ENCODE measurements at regions not wholly inside any gene's neighbourhood (a gene's known extent, or its start where the extent isn't known, plus 50 kb on each side); places are given as distances from the start of the nearest gene placed in this dataset.

DNA sequence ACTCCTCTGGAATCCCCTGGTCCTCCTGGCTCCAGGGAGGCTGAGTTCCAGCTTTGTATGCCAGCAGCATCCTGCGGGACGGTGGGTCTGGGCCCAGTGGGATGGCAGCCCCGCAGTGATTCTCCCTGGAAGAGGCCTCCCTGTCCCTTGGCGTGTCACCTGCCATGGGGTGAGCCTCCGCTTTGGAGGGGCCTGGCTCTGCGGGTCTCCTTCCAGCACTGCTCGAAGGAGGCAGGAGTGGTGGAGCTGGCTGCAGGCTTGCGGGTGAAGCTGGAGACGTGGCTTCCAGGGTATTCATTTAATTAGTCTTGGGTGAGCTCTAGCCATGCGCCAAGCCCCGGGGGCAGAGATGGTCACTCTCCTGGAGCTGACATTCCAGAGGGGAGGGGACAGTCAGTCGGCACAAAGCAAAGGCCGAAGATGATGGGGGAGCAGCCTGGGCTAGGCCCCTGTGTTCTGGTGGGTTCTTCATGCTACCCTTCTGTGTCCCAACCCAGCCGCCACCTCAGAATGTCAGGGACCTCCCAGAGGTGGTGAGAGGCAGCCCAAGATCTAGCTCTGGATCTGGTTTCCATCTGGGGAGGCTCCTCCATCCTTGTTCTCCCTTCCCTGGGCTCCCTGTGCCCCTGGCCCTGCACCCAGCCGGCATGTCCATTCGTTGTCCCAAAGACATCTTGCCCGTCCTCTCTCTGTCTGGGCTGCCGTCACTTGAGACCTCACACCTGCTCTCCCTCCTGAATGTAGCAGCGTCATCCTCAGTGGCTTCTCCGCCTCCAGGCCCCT lies 1332.5 kb downstream of the BRD1 start:
- H3K27ac ChIP-seq (ENCODE audit: low read length), result no peak overlapping the region
- H3K9me3 ChIP-seq (ENCODE audit: control insufficient read depth in 2 of 2, low read length in 2 of 2), result no peaks in the 10 kb centered on the region
- no peaks in the 10 kb centered on the region for H3K36me3 ChIP-seq (ENCODE audit: control insufficient read depth in 2 of 2, insufficient read depth in 2 of 2, low read length in 2 of 2)
- H3K4me3 ChIP-seq (ENCODE audit: low read length in 2 of 2), result no peak overlapping the region
- H3K9ac ChIP-seq (ENCODE audit: low read length in 2 of 2), result no peak overlapping the region
- H3K4me1 ChIP-seq (ENCODE audit: control insufficient read depth, insufficient read depth, low read length), result peaks cover 3% of the 10 kb centered on the region
- peaks cover 17 to 21% of the 10 kb centered on the region in 2 donors for H3K27me3 ChIP-seq (ENCODE audit: control insufficient read depth in 1 of 2, insufficient read depth in 2 of 2, low read length in 2 of 2)

DNA sequence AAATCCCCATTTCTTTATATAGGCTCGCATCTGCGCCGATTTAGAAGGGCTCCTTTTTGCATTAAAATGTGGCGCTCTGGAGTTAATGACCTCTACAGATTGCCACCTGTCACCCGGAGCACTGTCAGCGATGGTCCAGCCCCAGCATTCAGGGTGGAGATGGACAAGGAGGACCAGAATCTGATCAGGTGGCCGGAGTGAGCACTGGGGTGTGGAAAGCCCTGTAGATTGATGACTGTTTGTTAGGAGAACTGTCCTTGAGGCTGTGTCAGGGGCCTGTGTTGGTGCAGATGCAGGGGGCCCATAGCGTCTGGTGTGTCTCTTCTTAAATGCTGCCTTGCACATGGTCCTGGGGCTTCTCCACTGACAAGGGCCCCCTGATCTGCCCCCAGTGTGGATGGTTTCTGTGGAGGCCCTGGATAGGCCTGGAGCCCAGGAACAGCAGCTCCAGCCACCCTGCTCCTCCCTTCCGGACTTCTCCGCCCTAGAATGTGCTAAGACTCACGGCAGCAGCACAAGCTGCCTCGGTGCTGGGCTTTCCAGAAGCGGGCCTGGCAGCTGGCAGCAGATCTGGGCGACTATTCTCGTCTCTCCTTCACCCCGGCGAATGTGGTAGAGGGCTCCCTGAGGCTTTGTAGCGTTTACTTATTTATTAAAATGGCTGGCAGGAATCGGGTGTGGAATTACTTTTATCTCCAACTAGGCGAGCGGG lies 1333.3 kb downstream of the BRD1 start:
- no peak overlapping the region for H3K9ac ChIP-seq (ENCODE audit: low read length in 2 of 2)
- no peaks in the 10 kb centered on the region for H3K36me3 ChIP-seq (ENCODE audit: control insufficient read depth in 2 of 2, insufficient read depth in 2 of 2, low read length in 2 of 2)
- H3K4me1 ChIP-seq (ENCODE audit: control insufficient read depth, insufficient read depth, low read length), result peaks cover 10% of the 10 kb centered on the region
- peaks cover 21 to 24% of the 10 kb centered on the region in 2 donors for H3K27me3 ChIP-seq (ENCODE audit: control insufficient read depth in 1 of 2, insufficient read depth in 2 of 2, low read length in 2 of 2)
- H3K9me3 ChIP-seq (ENCODE audit: control insufficient read depth in 2 of 2, low read length in 2 of 2), result no peaks in the 10 kb centered on the region
- H3K27ac ChIP-seq (ENCODE audit: low read length), result no peak overlapping the region
- H3K4me3 ChIP-seq (ENCODE audit: low read length in 2 of 2), result no peak overlapping the region

DNA sequence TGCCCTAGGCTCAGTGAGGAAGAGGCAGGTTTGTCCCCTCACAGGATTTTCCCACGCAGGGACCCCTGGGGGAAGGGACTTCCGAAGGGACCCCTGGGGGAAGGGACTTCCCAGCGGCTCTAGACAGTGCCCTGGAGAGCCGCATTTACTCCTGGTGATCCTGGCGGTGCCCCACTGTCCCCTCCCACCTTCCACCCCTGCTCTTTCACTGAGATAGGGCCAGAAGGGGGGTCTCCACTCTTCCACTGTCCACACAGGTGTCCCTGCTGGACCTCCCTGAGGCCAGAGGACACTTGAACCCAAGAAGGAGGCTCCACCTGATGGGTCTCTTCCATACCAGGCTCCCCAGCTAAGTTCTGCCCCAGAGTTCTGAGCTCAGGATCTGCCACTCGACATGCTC lies 1333.9 kb downstream of the BRD1 start:
- H3K9me3 ChIP-seq (ENCODE audit: control insufficient read depth in 2 of 2, low read length in 2 of 2), result no peaks in the 10 kb centered on the region
- no peak overlapping the region for H3K27ac ChIP-seq (ENCODE audit: low read length)
- H3K4me1 ChIP-seq (ENCODE audit: control insufficient read depth, insufficient read depth, low read length), result peaks cover 10% of the 10 kb centered on the region
- H3K36me3 ChIP-seq (ENCODE audit: control insufficient read depth in 2 of 2, insufficient read depth in 2 of 2, low read length in 2 of 2), result no peaks in the 10 kb centered on the region
- no peak overlapping the region for H3K9ac ChIP-seq (ENCODE audit: low read length in 2 of 2)
- no peak overlapping the region for H3K4me3 ChIP-seq (ENCODE audit: low read length in 2 of 2)
- peaks cover 23 to 28% of the 10 kb centered on the region in 2 donors for H3K27me3 ChIP-seq (ENCODE audit: control insufficient read depth in 1 of 2, insufficient read depth in 2 of 2, low read length in 2 of 2)

DNA sequence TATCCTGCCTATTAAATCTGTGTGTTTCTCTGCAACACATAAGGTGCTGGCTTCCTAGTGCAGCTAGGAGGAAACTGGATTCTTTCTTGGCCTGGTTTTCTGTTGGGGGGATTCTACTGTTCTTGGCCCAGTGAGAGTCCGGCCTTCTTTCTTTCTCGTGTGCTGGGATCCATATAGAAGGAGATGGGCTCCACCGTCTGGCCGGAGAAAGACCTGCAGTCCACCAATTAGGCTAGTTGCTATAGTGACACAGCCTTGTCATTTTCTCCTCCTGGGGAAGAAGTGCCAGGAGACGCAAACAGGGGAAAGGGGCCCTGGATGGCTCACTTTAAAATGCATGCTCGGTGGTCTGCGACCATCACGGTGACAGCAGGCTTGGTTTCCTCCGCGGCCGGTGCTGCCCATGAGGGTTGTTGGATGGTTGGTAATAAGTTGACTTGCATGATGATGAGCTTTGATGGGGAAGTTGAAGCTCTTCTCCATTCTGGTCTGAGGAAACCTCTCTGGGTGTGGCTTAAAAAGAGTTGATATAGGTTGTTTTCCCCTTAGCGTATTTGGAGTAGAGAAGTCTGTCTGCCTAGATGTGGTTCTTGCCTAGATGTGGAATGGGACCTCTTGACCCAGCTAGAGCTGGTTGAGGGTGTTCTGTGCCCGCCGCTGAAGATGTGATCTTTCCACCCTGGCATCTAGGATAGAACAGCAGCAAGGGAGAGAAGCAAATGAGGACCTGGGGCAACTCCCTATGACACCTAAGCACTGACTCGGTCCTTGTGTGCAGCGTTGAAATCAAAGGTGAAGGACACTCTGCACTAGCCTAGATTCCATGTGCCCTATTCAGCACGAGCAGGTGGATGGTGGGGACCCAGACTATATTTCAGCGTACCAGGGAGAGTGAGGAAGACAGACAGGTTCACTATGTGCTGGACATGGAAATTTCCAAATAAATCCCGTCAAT lies 1335.0 kb downstream of the BRD1 start:
- Histone ChIP-seq H3K4me1 (ENCODE audit: control insufficient read depth, insufficient read depth, low read length) (peaks cover 10% of the 10 kb centered on the region), H3K27ac (ENCODE audit: low read length) (no peak overlapping the region), H3K27me3 (ENCODE audit: control insufficient read depth in 1 of 2, insufficient read depth in 2 of 2, low read length in 2 of 2) (peaks cover 32 to 39% of the 10 kb centered on the region in 2 donors), H3K4me3 (ENCODE audit: low read length in 2 of 2) (no peak overlapping the region), H3K9me3 (ENCODE audit: control insufficient read depth in 2 of 2, low read length in 2 of 2) (no peaks in the 10 kb centered on the region), H3K36me3 (ENCODE audit: control insufficient read depth in 2 of 2, insufficient read depth in 2 of 2, low read length in 2 of 2) (no peaks in the 10 kb centered on the region), H3K9ac (ENCODE audit: low read length in 2 of 2) (no peak overlapping the region)

DNA sequence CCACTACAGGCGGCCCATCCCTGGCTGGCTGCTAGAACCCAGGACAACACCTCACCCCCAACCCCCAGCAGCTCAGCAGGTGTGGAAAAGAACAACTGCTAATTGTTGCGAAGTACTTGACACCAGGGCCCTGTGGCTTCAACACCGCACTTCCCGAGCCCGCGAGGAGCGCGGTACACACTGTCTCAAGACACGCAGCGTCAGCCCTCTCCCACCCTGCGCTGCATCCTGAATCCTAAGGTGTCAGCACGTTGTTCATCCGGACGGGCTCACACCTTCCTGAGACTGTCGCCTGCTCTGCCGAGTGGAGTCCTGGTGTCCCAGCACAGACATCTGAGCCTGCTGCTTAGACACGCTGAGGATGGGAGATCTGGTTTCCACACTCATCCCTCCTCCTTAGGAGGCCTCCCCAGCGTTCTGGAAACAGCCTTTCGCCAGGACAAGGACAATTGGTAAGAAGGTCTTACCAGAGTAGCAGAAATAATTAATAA lies 1336.2 kb downstream of the BRD1 start:
- no peak overlapping the region for H3K27ac ChIP-seq (ENCODE audit: low read length)
- H3K9me3 ChIP-seq (ENCODE audit: control insufficient read depth in 2 of 2, low read length in 2 of 2), result no peaks in the 10 kb centered on the region
- H3K9ac ChIP-seq (ENCODE audit: low read length in 2 of 2), result no peak overlapping the region
- no peaks in the 10 kb centered on the region for H3K36me3 ChIP-seq (ENCODE audit: control insufficient read depth in 2 of 2, insufficient read depth in 2 of 2, low read length in 2 of 2)
- H3K27me3 ChIP-seq (ENCODE audit: control insufficient read depth in 1 of 2, insufficient read depth in 2 of 2, low read length in 2 of 2), result peaks cover 42 to 48% of the 10 kb centered on the region in 2 donors
- peaks cover 10% of the 10 kb centered on the region for H3K4me1 ChIP-seq (ENCODE audit: control insufficient read depth, insufficient read depth, low read length)
- no peak overlapping the region for H3K4me3 ChIP-seq (ENCODE audit: low read length in 2 of 2)

DNA sequence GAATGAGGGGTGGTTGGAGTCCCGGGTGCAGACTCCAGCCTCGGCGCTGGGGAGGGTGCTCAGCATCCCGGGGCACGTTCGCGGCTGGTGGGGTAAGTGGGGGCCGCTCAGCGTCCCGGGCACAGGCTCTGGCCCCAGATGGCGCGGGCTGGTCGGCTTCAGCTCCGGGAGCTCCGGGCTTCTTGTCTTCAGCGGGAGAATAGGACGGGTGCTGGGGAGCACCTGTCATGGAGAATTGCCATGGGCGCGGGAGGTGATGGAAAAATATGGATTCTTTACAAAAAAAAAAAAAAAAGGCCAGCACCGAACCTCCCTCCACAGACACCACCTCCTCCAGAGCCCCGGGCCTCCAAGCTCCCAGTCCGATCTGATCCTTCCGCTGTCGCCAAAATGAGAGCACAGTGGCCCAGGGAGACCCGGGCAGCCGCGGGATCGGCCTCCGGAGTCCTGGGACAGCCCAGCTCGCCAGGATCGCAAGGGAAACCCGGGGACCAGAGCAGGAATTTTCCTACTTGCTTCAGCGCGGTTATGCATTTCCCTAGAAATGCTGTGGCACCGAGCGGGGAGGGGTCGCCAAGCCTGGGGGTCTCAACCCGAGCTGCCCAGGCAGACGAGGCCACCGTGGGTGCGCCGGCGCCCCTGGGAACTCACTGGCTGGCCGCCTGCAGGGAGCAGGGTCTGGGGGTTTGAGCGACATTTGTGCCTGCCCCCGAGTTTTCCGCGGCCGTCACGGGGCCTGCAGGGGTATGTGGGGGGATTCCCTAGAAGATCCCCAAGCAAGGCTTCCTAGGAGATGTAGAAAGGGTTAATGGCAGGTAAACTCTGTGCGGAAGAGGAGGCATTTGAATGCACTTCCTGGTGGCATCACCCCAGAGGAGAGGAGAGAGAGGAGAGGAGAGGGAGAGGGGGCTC lies 1336.9 kb downstream of the BRD1 start:
- H3K4me1 ChIP-seq (ENCODE audit: control insufficient read depth, insufficient read depth, low read length), result peaks cover 10% of the 10 kb centered on the region
- no peaks in the 10 kb centered on the region for H3K9me3 ChIP-seq (ENCODE audit: control insufficient read depth in 2 of 2, low read length in 2 of 2)
- no peak overlapping the region for H3K27ac ChIP-seq (ENCODE audit: low read length)
- H3K36me3 ChIP-seq (ENCODE audit: control insufficient read depth in 2 of 2, insufficient read depth in 2 of 2, low read length in 2 of 2), result no peaks in the 10 kb centered on the region
- H3K9ac ChIP-seq (ENCODE audit: low read length in 2 of 2), result no peak overlapping the region
- H3K4me3 ChIP-seq (ENCODE audit: low read length in 2 of 2), result peak overlapping the region in 1 of 2 donors; percentile 54
- H3K27me3 ChIP-seq (ENCODE audit: control insufficient read depth in 1 of 2, insufficient read depth in 2 of 2, low read length in 2 of 2), result peaks cover 43 to 49% of the 10 kb centered on the region in 2 donors

DNA sequence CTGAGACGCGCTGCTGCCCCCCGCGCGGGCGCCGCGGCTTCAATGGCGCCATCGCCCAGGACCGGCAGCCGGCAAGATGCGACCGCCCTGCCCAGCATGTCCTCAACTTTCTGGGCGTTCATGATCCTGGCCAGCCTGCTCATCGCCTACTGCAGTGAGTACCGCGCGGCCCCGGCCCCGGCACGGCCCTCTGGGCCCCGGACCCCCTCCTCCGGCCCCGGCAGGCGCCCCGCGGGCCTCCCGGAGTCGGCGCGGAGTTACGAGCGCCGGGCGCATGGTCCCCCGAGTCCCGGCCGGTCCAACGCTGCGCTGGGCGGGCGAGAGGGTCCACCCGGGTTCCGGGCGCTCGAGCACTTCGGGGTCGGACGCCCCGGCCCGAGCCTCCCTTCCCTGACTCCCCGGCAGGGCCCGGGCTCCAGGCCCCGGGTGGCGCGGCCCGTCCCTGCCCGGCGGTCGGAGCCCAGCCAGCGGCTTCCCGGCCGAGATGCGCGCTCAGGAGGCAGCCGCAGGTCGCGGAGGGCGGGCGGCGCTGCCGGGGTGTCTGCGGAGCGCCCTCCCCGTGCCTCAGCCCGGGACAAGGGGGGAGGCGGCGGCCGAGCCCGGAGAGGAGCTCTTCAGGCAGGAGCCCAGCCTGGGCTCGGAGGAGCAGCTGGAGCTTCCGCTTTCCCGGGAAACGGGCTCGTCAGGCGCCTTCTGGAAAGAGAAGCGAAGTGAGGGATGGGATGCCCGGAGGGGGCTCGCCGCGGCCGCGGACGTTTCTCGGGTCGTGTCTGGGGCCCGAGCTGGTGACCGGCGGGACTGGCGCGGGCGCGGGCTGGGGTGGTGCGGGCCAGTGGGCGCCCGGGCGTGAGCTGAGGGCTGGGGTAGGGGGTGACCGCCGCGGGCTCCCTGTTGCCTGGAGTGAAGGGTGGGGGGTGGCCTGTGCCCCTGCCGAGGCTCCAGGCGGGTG lies 1337.8 kb downstream of the BRD1 start:
- H3K36me3 ChIP-seq (ENCODE audit: control insufficient read depth in 2 of 2, insufficient read depth in 2 of 2, low read length in 2 of 2), result no peaks in the 10 kb centered on the region
- H3K4me1 ChIP-seq (ENCODE audit: control insufficient read depth, insufficient read depth, low read length), result peaks cover 10% of the 10 kb centered on the region
- H3K4me3 ChIP-seq (ENCODE audit: low read length in 2 of 2), result peak overlapping the region in 1 of 2 donors; percentile 54
- no peak overlapping the region for H3K27ac ChIP-seq (ENCODE audit: low read length)
- H3K9me3 ChIP-seq (ENCODE audit: control insufficient read depth in 2 of 2, low read length in 2 of 2), result no peaks in the 10 kb centered on the region
- H3K27me3 ChIP-seq (ENCODE audit: control insufficient read depth in 1 of 2, insufficient read depth in 2 of 2, low read length in 2 of 2), result peaks cover 43 to 49% of the 10 kb centered on the region in 2 donors
- H3K9ac ChIP-seq (ENCODE audit: low read length in 2 of 2), result no peak overlapping the region

DNA sequence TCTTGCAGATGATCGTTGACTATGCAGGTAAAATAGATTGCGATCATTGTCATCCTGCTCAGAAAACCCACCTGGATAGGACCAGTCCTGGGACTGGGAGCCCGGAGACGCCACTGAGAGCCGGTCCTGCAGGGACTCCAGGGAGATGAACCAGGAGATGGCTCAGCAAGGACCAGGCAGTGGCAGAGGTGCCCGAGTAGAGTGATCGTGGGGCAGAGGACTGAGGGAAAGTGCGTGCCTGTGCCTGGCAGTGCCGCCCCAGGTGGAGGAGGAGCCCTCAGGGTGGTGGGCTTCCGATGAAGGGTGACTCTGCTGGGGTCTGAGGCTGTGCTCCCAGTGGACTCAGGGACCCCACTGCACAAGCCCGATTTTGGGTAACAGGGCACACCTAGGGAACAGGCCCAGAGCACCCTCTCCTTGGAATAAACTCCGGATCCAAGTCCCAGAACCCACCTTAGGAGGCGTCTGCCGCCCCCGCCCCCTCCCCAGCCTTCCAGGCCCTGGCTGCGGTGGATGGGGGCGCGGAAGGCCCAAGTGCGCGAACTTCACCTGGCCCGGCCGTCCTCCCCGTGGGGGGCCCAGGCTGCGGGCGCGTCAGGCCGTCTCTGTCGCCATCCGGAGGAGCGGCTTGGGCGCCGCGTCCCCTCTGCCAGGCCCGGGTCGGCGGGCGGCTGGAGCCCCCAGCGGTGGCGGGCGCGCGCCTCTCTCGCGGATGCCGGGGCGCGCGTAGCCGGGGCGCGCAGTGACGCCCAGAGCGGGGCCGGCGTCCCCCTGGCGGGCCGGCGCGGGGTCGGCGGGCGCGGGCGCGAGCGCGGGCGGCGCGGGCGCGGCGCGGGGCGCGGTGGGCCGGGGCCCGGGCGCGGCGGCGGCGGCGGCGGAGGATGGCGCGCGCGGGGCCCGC lies 1338.8 kb downstream of the BRD1 start:
- H3K4me3 ChIP-seq (ENCODE audit: low read length in 2 of 2), result no peak overlapping the region
- H3K9me3 ChIP-seq (ENCODE audit: control insufficient read depth in 2 of 2, low read length in 2 of 2), result no peaks in the 10 kb centered on the region
- no peak overlapping the region for H3K9ac ChIP-seq (ENCODE audit: low read length in 2 of 2)
- H3K27me3 ChIP-seq (ENCODE audit: control insufficient read depth in 1 of 2, insufficient read depth in 2 of 2, low read length in 2 of 2), result peaks cover 42 to 49% of the 10 kb centered on the region in 2 donors
- peaks cover 10% of the 10 kb centered on the region for H3K4me1 ChIP-seq (ENCODE audit: control insufficient read depth, insufficient read depth, low read length)
- no peaks in the 10 kb centered on the region for H3K36me3 ChIP-seq (ENCODE audit: control insufficient read depth in 2 of 2, insufficient read depth in 2 of 2, low read length in 2 of 2)
- no peak overlapping the region for H3K27ac ChIP-seq (ENCODE audit: low read length)

Measured in stomach smooth muscle (tissue), 2 donors.